ENCODE measurements at regions not wholly inside any gene's neighbourhood (a gene's known extent, or its start where the extent isn't known, plus 50 kb on each side); places are given as distances from the start of the nearest gene placed in this dataset.
"Not testable (repeated sequence)": the region's sequence is repeated elsewhere in the genome, so short reads cannot be mapped to it uniquely, and the experiment has no call there.

DNA sequence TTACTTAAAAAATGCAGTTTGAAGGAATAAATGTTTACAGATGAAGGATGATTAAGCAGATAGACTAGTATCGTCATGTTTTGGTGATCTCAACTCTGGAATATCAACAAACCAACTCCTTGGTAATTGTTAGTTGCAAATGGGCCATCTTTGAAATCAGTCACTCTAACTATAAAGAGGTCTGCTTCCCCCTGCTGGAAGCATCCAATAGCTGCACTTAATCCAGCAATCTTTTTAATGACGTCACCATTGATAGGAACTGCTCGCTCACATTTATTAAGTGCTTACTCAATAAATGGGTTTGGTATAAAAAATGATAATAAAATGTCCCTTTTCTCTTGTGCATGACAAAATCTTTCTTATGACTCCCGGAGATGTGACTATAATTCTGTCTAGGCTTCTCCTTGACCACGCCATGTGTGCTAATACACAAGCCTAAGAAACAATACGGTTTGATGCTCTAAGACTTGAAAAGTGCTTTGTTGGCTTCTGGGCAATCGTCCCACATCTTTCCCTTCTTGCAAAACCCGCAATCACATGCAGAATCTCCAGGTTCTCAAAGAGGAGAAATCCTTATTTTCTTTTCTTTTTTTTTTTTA is 227.6 kb upstream of the POU1F1 start:
- TF ChIP-seq POLR2A (IDR thresholded peaks at IDR 0.05; ENCODE audit: low read depth, low read length): no peak
- no peak for DNase-seq (ENCODE audit: insufficient read length)
- peak; percentile 77 for FAIRE-seq

DNA sequence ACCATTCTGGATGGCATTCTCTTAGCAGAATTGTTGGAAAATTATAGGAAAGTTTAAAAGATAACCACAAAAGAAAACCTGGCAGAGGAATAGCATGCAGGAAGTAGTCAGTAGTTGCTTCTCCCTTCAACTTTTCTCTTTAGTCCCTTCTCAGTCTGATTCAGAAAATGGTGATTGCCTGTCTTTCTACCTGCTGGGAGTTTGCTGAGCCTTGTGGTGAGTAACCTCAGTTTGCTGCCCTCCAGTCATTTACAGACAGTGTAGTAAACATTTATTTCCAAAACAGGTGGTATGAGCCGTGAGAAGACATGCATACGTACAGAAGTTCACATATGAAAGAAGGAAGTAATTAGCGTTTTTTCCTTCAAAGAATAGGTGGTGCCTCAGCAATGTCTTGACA is 224.7 kb upstream of the POU1F1 start:
- no peak for TF ChIP-seq POLR2AphosphoS5 (IDR thresholded peaks at IDR 0.05; ENCODE audit: low read depth, low read length)
- no peak for TF ChIP-seq TAF1 (IDR thresholded peaks at IDR 0.05; ENCODE audit: borderline replicate concordance, low read depth, low read length)
- no peak for TF ChIP-seq POLR2A (IDR thresholded peaks at IDR 0.05; ENCODE audit: low read depth, low read length)
- DNase-seq (ENCODE audit: insufficient read length) (no peak), FAIRE-seq (no peak)

DNA sequence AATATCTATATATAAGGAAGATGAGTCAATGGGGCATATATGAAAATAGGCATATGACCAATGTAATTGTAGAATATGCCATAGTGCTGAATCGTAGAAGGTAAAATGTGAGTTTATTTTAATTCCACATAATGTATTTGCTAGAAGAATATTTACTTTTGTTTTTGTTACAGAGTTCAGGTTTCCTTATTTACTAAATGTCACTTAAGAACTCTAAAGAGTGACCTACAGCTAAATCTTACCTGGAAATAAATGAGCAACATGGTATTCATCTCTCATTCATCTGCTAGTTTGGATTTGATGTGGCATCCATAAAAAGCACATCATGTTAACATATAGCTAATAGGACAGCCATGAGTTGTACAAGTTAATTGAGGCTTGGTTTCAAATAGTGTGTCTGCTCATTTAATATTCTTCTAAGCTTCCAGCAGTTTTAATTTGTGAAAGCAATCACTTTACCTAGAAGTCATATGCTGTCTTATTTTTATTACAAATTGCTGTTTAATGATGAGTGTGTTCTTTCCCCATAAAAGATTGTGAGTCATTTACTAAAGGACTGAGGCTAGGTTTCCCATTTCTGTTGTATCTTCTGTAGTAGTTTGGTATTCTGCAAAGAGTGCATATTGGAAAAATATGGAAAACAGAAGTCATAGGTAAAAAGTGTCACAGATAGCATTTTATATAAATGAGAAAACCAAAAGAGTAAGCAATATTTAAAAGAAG is 222.1 kb upstream of the POU1F1 start:
- FAIRE-seq: no peak
- TF ChIP-seq TAF1 (IDR thresholded peaks at IDR 0.05; ENCODE audit: borderline replicate concordance, low read depth, low read length): no peak
- TF ChIP-seq POLR2AphosphoS5 (IDR thresholded peaks at IDR 0.05; ENCODE audit: low read depth, low read length): no peak
- no peak for TF ChIP-seq POLR2A (IDR thresholded peaks at IDR 0.05; ENCODE audit: low read depth, low read length)

DNA sequence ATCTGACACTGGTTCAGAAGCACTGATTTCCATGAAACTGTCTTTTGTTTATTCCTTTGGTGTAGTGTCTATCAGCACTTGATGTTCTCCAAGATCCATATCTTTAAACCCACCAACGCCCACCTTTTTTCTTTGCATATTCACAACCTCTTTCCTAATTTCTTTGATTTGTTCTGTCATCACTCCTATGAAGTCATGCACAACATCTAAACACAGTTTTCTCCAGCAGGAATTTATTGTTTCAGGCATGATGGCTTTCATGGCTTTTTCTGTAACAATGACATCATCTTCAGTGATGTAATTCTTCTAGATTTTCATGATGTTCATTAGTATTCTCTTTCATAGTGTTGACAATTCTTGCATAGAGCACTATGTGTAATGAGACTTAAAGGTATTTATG is 219.6 kb upstream of the POU1F1 start:
- no peak for TF ChIP-seq POLR2A (IDR thresholded peaks at IDR 0.05; ENCODE audit: low read depth, low read length)
- no peak for TF ChIP-seq POLR2AphosphoS5 (IDR thresholded peaks at IDR 0.05; ENCODE audit: low read depth, low read length)
- no peak for FAIRE-seq
- no peak for DNase-seq (ENCODE audit: insufficient read length)

More for the DNA sequence above, 222.1 kb upstream of the POU1F1 start:
- no peak for DNase-seq (ENCODE audit: insufficient read length)

DNA sequence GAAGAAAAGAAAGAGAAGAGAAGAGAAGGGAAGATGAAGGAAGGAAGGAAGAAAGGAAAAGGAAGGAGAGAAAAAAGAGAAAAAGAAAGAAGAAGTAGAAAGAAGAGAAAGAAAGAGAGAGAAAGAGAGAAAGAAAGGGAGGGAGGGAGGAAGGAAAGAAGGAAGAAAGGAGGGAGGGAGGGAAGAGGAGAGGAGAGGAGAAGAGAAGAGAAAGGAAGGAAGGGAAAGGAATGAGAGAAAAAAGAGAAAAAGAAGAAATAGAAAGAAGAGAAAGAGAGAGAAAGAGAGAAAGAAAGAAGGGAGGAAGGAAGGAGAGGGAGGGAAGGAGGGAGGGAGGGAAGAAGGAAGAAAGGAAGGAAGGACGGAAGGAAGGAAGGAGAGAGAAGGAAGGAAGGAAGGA is 217.9 kb upstream of the POU1F1 start:
- no peak for TF ChIP-seq POLR2A (IDR thresholded peaks at IDR 0.05; ENCODE audit: low read depth, low read length)
- no peak for TF ChIP-seq TAF1 (IDR thresholded peaks at IDR 0.05; ENCODE audit: borderline replicate concordance, low read depth, low read length)
- no peak for TF ChIP-seq POLR2AphosphoS5 (IDR thresholded peaks at IDR 0.05; ENCODE audit: low read depth, low read length)
- no peak for DNase-seq (ENCODE audit: insufficient read length)
- FAIRE-seq: no peak

DNA sequence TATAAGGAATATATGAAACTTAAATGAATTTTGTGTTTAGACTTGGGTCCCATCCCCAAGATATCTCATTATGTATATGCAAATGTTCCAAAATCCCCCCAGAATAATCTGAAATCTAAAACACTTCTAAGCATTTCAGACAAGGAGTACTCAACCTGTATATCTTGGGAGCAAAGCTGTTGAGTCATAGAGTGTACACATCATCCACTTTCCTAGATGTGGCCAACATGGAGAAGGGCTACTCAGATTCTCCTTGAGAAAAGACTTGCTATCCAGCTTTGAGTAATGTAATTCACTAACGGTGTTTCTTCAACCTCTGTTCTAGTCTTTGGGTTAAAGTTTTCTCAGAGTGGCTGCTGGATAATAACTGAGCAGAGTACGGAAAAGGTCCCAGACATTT is 215.5 kb upstream of the POU1F1 start:
- no peak for TF ChIP-seq POLR2A (IDR thresholded peaks at IDR 0.05; ENCODE audit: low read depth, low read length)
- FAIRE-seq (no peak), DNase-seq (ENCODE audit: insufficient read length) (no peak)

DNA sequence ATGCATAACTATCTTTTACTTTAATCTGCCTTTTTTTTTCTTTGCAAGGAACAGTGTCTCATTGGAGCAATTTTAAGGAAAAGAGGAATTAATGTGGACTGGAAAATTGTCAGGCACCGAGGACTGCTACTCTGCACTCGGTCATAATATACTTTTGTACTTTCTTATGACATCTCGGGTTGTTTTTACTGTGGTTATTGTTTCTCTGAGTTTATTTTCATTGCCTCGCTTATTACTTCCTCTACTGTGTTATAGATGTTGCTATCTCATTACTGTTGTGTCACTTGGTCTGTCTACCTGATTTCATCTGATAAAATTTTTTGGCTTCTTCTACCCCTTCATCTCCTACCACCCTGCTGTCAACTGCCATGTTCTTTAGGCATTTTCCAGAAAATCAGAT is 213.5 kb upstream of the POU1F1 start:
- TF ChIP-seq TAF1 (IDR thresholded peaks at IDR 0.05; ENCODE audit: borderline replicate concordance, low read depth, low read length) (no peak), POLR2AphosphoS5 (IDR thresholded peaks at IDR 0.05; ENCODE audit: low read depth, low read length) (no peak), POLR2A (IDR thresholded peaks at IDR 0.05; ENCODE audit: low read depth, low read length) (no peak)
- no peak for FAIRE-seq
- DNase-seq (ENCODE audit: insufficient read length): no peak

DNA sequence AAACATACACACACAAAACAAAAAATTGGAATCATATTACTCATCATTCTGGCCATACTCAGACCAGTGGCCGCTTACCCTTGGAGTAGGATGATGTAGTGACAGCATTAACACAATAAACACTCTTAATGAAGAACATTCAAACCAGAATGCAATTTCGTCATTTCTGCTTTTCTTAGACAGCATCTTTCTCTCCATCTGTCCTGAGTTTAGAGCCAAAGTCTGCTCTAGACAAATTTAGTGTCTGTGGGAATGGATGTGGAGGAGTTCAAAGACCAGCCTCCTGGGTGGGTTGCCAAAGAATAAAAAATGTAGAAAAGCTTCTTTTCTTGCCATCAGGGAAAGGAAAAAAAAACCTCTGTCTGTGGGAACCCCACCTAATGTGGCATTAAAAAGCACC is 212.4 kb upstream of the POU1F1 start:
- FAIRE-seq (no peak), DNase-seq (ENCODE audit: insufficient read length) (no peak)
- TF ChIP-seq TAF1 (IDR thresholded peaks at IDR 0.05; ENCODE audit: borderline replicate concordance, low read depth, low read length): no peak
- TF ChIP-seq POLR2AphosphoS5 (IDR thresholded peaks at IDR 0.05; ENCODE audit: low read depth, low read length): no peak
- TF ChIP-seq POLR2A (IDR thresholded peaks at IDR 0.05; ENCODE audit: low read depth, low read length): no peak

DNA sequence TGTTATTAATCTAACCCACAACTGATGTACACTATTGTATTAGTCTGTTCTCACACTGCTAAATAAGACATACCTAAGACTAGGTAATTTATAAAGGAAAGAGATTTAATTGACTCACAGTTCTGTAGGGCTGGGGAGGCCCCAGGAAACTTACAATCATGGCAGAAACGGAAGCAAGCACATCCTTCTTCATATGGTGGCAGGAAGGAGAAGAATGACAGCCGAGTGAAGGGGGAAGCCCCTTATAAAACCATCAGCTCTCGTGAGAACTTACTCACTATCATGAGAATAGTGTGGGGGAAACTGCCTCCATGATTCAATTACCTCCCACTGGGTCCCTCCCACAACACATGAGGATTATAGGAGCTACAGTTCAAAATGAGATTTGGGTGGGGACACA is 210.3 kb upstream of the POU1F1 start:
- not testable (repeated sequence) for DNase-seq (ENCODE audit: insufficient read length); FAIRE-seq

DNA sequence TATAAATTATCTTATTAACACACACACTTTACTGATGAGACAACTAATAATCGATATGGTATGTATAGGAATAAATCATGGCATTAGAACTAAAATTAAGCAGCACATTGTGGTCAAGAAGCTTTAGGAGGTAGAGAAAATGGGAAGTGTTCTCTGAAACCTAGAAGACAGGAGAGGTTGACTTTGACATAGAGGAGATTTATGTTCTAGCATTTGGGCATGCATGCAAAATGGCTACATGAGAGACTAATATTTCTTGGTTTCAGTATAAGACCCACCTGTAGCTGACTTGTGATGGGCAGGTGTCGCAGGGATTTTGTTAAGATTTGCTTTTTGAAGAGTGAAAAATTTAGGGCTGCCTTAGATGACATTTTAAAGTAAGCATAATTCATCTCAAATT is 209.7 kb upstream of the POU1F1 start:
- no peak for DNase-seq (ENCODE audit: insufficient read length)
- no peak for FAIRE-seq
- TF ChIP-seq POLR2AphosphoS5 (IDR thresholded peaks at IDR 0.05; ENCODE audit: low read depth, low read length): no peak
- TF ChIP-seq TAF1 (IDR thresholded peaks at IDR 0.05; ENCODE audit: borderline replicate concordance, low read depth, low read length): no peak
- no peak for TF ChIP-seq POLR2A (IDR thresholded peaks at IDR 0.05; ENCODE audit: low read depth, low read length)

DNA sequence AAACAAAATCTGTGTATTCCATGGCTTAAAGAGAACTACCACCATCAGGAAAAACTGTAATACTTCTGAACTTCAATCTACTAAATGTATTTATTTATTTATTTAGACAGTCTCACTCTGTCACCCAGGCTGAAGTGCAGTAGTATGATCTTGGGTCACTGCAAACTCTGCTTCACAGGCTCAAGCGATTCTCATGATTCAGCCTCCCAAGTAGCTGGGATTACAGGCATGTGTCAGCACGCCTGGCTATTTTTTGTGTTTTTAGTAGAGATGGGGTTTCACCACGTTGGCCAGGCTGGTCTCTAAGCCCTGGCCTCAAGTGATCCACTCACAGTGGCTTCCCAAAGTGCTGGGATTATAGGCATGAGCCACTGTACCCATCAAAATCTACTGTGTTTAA is 202.3 kb upstream of the POU1F1 start:
- FAIRE-seq: no peak
- DNase-seq (ENCODE audit: insufficient read length): no peak
- TF ChIP-seq POLR2AphosphoS5 (IDR thresholded peaks at IDR 0.05; ENCODE audit: low read depth, low read length) (no peak), TAF1 (IDR thresholded peaks at IDR 0.05; ENCODE audit: borderline replicate concordance, low read depth, low read length) (no peak), POLR2A (IDR thresholded peaks at IDR 0.05; ENCODE audit: low read depth, low read length) (no peak)

DNA sequence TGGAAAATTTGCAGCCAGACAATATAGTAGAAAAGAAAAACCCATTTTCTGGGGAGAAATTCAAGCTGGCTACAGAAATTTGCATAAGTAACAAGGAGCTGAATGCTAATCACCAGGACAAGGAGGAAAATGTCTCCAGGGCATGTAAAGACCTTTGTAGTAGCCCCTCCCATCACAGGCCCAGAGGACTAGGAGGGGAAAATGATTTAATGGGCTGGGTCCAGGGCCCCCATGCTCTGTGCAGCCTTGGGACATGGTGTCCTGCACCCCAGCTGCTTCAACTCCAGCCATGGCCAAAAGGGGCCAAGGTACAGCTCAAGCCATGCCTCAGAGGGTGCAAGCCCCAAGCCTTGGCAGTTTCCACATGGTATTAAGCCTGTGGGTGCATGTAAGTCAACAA is 197.6 kb upstream of the POU1F1 start:
- TF ChIP-seq POLR2AphosphoS5 (IDR thresholded peaks at IDR 0.05; ENCODE audit: low read depth, low read length): no peak
- no peak for TF ChIP-seq POLR2A (IDR thresholded peaks at IDR 0.05; ENCODE audit: low read depth, low read length)
- TF ChIP-seq TAF1 (IDR thresholded peaks at IDR 0.05; ENCODE audit: borderline replicate concordance, low read depth, low read length): no peak
- DNase-seq (ENCODE audit: insufficient read length) (no peak), FAIRE-seq (no peak)

DNA sequence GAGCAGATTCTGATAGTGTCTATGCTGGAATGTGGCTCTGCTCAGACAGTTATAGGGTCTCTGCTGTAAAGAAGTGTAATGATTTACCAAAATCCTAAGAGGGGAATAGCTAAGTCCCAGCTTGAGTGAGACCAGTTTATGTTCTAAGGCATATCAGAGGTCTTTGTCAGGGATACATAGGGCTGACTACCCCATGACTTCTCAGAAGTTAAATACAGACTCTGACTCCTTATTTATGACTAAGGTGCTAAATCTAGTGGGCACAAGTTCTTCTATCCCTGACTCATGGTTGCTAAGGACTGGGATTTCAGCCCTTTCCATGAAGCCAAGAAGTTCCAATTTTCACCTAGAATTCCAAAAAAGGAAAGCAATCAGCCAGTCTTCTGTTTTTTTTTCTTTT is 192.6 kb upstream of the POU1F1 start:
- TF ChIP-seq TAF1 (IDR thresholded peaks at IDR 0.05; ENCODE audit: borderline replicate concordance, low read depth, low read length): no peak
- TF ChIP-seq POLR2AphosphoS5 (IDR thresholded peaks at IDR 0.05; ENCODE audit: low read depth, low read length): no peak
- TF ChIP-seq POLR2A (IDR thresholded peaks at IDR 0.05; ENCODE audit: low read depth, low read length): no peak
- FAIRE-seq: no peak
- no peak for DNase-seq (ENCODE audit: insufficient read length)
